ENCODE measurements at regions not wholly inside any gene's neighbourhood (a gene's known extent, or its start where the extent isn't known, plus 50 kb on each side); places are given as distances from the start of the nearest gene placed in this dataset.

DNA sequence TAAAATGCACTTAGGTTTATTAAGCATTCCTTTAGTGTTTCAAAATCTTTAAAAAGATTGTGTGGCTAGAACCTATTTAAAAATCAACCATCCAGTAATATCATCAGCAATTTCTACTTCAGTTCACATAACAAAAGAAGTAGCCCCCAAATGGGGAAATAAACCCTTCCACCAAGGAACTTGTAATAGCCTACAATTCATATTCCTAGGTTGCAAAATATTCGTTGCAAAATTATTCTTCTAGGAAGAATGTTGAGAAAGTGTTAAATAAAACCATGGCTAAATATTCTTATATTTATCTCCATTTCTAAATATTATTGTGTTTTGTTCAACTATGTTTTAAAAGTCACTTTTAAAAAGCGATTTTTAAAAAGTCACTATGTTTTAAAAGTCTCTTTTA, 177.9 kb upstream of the PRLR start:
- Histone ChIP-seq H3K36me3 (ENCODE audit: control insufficient read depth, insufficient read depth, low read length) (no peaks in the 10 kb centered on the region), H3K4me1 (ENCODE audit: control insufficient read depth, insufficient read depth, low read length, poor library complexity, severe bottlenecking) (no peaks in the 10 kb centered on the region), H3K9me3 (ENCODE audit: control insufficient read depth, low read length) (no peaks in the 10 kb centered on the region), H3K27me3 (replicated peaks; ENCODE audit: control insufficient read depth, insufficient read depth, low read length, poor library complexity, severe bottlenecking) (no peaks in the 10 kb centered on the region), H3K4me3 (ENCODE audit: insufficient read depth, low read depth, low read length, poor library complexity, severe bottlenecking) (no peak overlapping the region), H3K27ac (ENCODE audit: insufficient read depth, low read length, poor library complexity, severe bottlenecking) (no peak overlapping the region)
- DNase-seq = no peak

- H3K36me3 ChIP-seq (ENCODE audit: control insufficient read depth, insufficient read depth, low read length) = no peaks in the 10 kb centered on the region
- no peaks in the 10 kb centered on the region for H3K27me3 ChIP-seq (replicated peaks; ENCODE audit: control insufficient read depth, insufficient read depth, low read length, poor library complexity, severe bottlenecking)
- no peaks in the 10 kb centered on the region for H3K4me1 ChIP-seq (ENCODE audit: control insufficient read depth, insufficient read depth, low read length, poor library complexity, severe bottlenecking)
- H3K9me3 ChIP-seq (ENCODE audit: control insufficient read depth, low read length) = no peaks in the 10 kb centered on the region
- no peak for DNase-seq
- no peak overlapping the region for H3K27ac ChIP-seq (ENCODE audit: insufficient read depth, low read length, poor library complexity, severe bottlenecking)
- H3K4me3 ChIP-seq (ENCODE audit: insufficient read depth, low read depth, low read length, poor library complexity, severe bottlenecking) = no peak overlapping the region
Measured at GRCh38 chr5:35407697-35408096, 177.4 kb upstream of the PRLR start.

- no peak for DNase-seq
- Histone ChIP-seq H3K9me3 (ENCODE audit: control insufficient read depth, low read length) (no peaks in the 10 kb centered on the region), H3K4me3 (ENCODE audit: insufficient read depth, low read depth, low read length, poor library complexity, severe bottlenecking) (no peak overlapping the region), H3K36me3 (ENCODE audit: control insufficient read depth, insufficient read depth, low read length) (no peaks in the 10 kb centered on the region), H3K4me1 (ENCODE audit: control insufficient read depth, insufficient read depth, low read length, poor library complexity, severe bottlenecking) (no peaks in the 10 kb centered on the region), H3K27ac (ENCODE audit: insufficient read depth, low read length, poor library complexity, severe bottlenecking) (no peak overlapping the region), H3K27me3 (replicated peaks; ENCODE audit: control insufficient read depth, insufficient read depth, low read length, poor library complexity, severe bottlenecking) (no peaks in the 10 kb centered on the region)
Measured at GRCh38 chr5:35405938-35406337, 175.7 kb upstream of the PRLR start.

GRCh38 chr5:35404701-35405100, 174.4 kb upstream of the PRLR start:
- Histone ChIP-seq H3K27ac (ENCODE audit: insufficient read depth, low read length, poor library complexity, severe bottlenecking) (no peak overlapping the region), H3K27me3 (replicated peaks; ENCODE audit: control insufficient read depth, insufficient read depth, low read length, poor library complexity, severe bottlenecking) (no peaks in the 10 kb centered on the region), H3K36me3 (ENCODE audit: control insufficient read depth, insufficient read depth, low read length) (no peaks in the 10 kb centered on the region), H3K4me1 (ENCODE audit: control insufficient read depth, insufficient read depth, low read length, poor library complexity, severe bottlenecking) (no peaks in the 10 kb centered on the region), H3K9me3 (ENCODE audit: control insufficient read depth, low read length) (no peaks in the 10 kb centered on the region), H3K4me3 (ENCODE audit: insufficient read depth, low read depth, low read length, poor library complexity, severe bottlenecking) (no peak overlapping the region)
- DNase-seq = no peak

DNA sequence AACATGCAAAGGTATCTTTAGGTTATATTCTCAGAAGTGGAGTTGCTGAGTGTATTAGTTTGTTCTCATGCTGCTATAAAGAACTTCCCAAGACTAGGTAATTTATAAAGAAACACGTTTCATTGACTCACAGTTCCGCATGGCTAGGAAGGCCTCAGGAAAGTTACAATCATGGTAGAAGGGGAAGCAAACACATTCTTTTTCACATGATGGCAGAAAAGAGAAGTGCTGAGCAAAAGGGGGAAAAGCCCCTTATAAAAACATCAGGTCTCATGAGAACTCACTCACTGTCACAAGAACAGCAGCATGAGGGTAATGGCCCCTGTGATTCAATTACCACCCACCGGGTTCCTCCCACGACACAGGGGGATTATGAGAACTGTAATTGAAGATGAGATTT, 163.6 kb upstream of the PRLR start:
- H3K4me3 ChIP-seq (ENCODE audit: insufficient read depth, low read depth, low read length, poor library complexity, severe bottlenecking) = no peak overlapping the region
- H3K27me3 ChIP-seq (replicated peaks; ENCODE audit: control insufficient read depth, insufficient read depth, low read length, poor library complexity, severe bottlenecking) = no peaks in the 10 kb centered on the region
- no peaks in the 10 kb centered on the region for H3K9me3 ChIP-seq (ENCODE audit: control insufficient read depth, low read length)
- no peak overlapping the region for H3K27ac ChIP-seq (ENCODE audit: insufficient read depth, low read length, poor library complexity, severe bottlenecking)
- H3K4me1 ChIP-seq (ENCODE audit: control insufficient read depth, insufficient read depth, low read length, poor library complexity, severe bottlenecking) = no peaks in the 10 kb centered on the region
- no peak for DNase-seq
- H3K36me3 ChIP-seq (ENCODE audit: control insufficient read depth, insufficient read depth, low read length) = no peaks in the 10 kb centered on the region

GRCh38 chr5:35384658-35385057, 154.4 kb upstream of the PRLR start:
- H3K9me3 ChIP-seq (ENCODE audit: control insufficient read depth, low read length) = no peaks in the 10 kb centered on the region
- DNase-seq = no peak

DNA sequence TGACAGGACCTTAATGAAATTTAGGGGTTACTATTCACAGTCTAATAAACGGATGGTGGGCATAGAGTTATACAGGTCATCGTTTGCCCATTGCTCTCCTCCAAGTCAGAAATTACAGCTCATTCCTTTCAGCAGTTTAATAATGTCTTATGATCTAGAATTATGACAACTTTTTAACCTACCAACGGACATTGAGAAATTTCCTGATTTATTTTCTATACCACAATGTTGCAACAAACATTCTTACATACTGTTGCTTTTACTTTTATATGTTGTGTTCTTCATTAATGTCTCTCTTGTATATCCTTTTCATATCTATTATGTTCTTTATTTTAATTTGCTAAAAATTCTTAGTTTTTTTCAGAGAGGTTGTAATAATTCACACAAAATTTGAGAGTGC, 152.8 kb upstream of the PRLR start:
- Histone ChIP-seq H3K4me3 (ENCODE audit: insufficient read depth, low read depth, low read length, poor library complexity, severe bottlenecking) (no peak overlapping the region), H3K27ac (ENCODE audit: insufficient read depth, low read length, poor library complexity, severe bottlenecking) (no peak overlapping the region), H3K27me3 (replicated peaks; ENCODE audit: control insufficient read depth, insufficient read depth, low read length, poor library complexity, severe bottlenecking) (no peaks in the 10 kb centered on the region)

More at GRCh38 chr5:35384658-35385057, 154.4 kb upstream of the PRLR start:
- no peaks in the 10 kb centered on the region for H3K36me3 ChIP-seq (ENCODE audit: control insufficient read depth, insufficient read depth, low read length)
- H3K4me1 ChIP-seq (ENCODE audit: control insufficient read depth, insufficient read depth, low read length, poor library complexity, severe bottlenecking) = no peaks in the 10 kb centered on the region
- no peak overlapping the region for H3K27ac ChIP-seq (ENCODE audit: insufficient read depth, low read length, poor library complexity, severe bottlenecking)
- H3K4me3 ChIP-seq (ENCODE audit: insufficient read depth, low read depth, low read length, poor library complexity, severe bottlenecking) = no peak overlapping the region
- H3K27me3 ChIP-seq (replicated peaks; ENCODE audit: control insufficient read depth, insufficient read depth, low read length, poor library complexity, severe bottlenecking) = no peaks in the 10 kb centered on the region

DNA sequence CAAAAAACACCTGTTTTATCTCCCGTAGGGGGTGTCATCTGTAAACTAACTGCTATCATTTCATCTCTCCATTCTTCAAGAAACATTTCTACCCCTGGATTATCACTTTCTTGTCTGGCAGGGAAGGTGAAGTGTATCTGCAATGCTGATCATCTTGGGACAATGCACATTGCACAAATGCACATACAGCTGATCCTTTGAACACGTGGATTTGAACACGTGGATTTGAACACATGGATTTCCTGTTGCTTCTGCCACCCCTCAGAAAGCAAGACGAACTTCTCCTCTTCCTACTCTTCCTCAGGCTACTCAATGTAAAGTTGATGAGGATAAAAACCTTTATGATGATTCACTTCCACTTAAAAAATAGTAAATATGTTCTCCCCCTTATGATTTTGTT, 147.4 kb upstream of the PRLR start:
- Histone ChIP-seq H3K4me1 (ENCODE audit: control insufficient read depth, insufficient read depth, low read length, poor library complexity, severe bottlenecking) (no peaks in the 10 kb centered on the region), H3K9me3 (ENCODE audit: control insufficient read depth, low read length) (no peaks in the 10 kb centered on the region), H3K27me3 (replicated peaks; ENCODE audit: control insufficient read depth, insufficient read depth, low read length, poor library complexity, severe bottlenecking) (no peaks in the 10 kb centered on the region), H3K4me3 (ENCODE audit: insufficient read depth, low read depth, low read length, poor library complexity, severe bottlenecking) (no peak overlapping the region), H3K36me3 (ENCODE audit: control insufficient read depth, insufficient read depth, low read length) (no peaks in the 10 kb centered on the region), H3K27ac (ENCODE audit: insufficient read depth, low read length, poor library complexity, severe bottlenecking) (no peak overlapping the region)
- no peak for DNase-seq

More for the DNA sequence above, 152.8 kb upstream of the PRLR start:
- Histone ChIP-seq H3K4me1 (ENCODE audit: control insufficient read depth, insufficient read depth, low read length, poor library complexity, severe bottlenecking) (no peaks in the 10 kb centered on the region), H3K9me3 (ENCODE audit: control insufficient read depth, low read length) (no peaks in the 10 kb centered on the region), H3K36me3 (ENCODE audit: control insufficient read depth, insufficient read depth, low read length) (no peaks in the 10 kb centered on the region)
- DNase-seq = no peak

GRCh38 chr5:35374584-35374983, 144.3 kb upstream of the PRLR start:
- H3K9me3 ChIP-seq (ENCODE audit: control insufficient read depth, low read length) = no peaks in the 10 kb centered on the region
- no peaks in the 10 kb centered on the region for H3K36me3 ChIP-seq (ENCODE audit: control insufficient read depth, insufficient read depth, low read length)
- no peak for DNase-seq
- no peaks in the 10 kb centered on the region for H3K27me3 ChIP-seq (replicated peaks; ENCODE audit: control insufficient read depth, insufficient read depth, low read length, poor library complexity, severe bottlenecking)
- H3K27ac ChIP-seq (ENCODE audit: insufficient read depth, low read length, poor library complexity, severe bottlenecking) = no peak overlapping the region
- no peak overlapping the region for H3K4me3 ChIP-seq (ENCODE audit: insufficient read depth, low read depth, low read length, poor library complexity, severe bottlenecking)
- no peaks in the 10 kb centered on the region for H3K4me1 ChIP-seq (ENCODE audit: control insufficient read depth, insufficient read depth, low read length, poor library complexity, severe bottlenecking)

- no peak overlapping the region for H3K4me3 ChIP-seq (ENCODE audit: insufficient read depth, low read depth, low read length, poor library complexity, severe bottlenecking)
- H3K4me1 ChIP-seq (ENCODE audit: control insufficient read depth, insufficient read depth, low read length, poor library complexity, severe bottlenecking) = no peaks in the 10 kb centered on the region
- no peaks in the 10 kb centered on the region for H3K27me3 ChIP-seq (replicated peaks; ENCODE audit: control insufficient read depth, insufficient read depth, low read length, poor library complexity, severe bottlenecking)
- DNase-seq = no peak
- no peaks in the 10 kb centered on the region for H3K9me3 ChIP-seq (ENCODE audit: control insufficient read depth, low read length)
- H3K36me3 ChIP-seq (ENCODE audit: control insufficient read depth, insufficient read depth, low read length) = no peaks in the 10 kb centered on the region
- no peak overlapping the region for H3K27ac ChIP-seq (ENCODE audit: insufficient read depth, low read length, poor library complexity, severe bottlenecking)
Measured at GRCh38 chr5:35373249-35373648, 143.0 kb upstream of the PRLR start.

DNA sequence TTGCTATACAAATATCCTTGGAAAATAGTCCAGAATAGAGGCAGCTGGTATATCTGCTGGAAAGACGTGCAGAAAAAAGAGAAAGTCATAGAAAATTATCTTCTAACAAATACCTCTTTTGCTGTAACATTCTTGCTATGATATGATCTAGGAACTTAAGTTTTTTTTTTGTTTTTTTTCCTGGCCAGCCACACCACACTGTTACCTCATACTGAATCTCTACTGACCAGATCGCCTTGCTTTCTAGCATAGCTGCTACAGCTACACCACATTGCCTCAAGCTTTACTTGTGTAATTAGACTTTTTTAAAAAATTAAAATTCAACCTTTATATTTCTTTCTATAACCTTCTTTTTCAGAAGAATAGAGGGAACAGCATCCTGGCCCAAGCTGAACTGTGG, 142.2 kb upstream of the PRLR start:
- no peak overlapping the region for H3K27ac ChIP-seq (ENCODE audit: insufficient read depth, low read length, poor library complexity, severe bottlenecking)
- H3K9me3 ChIP-seq (ENCODE audit: control insufficient read depth, low read length) = no peaks in the 10 kb centered on the region
- H3K4me1 ChIP-seq (ENCODE audit: control insufficient read depth, insufficient read depth, low read length, poor library complexity, severe bottlenecking) = no peaks in the 10 kb centered on the region
- H3K36me3 ChIP-seq (ENCODE audit: control insufficient read depth, insufficient read depth, low read length) = no peaks in the 10 kb centered on the region
- no peaks in the 10 kb centered on the region for H3K27me3 ChIP-seq (replicated peaks; ENCODE audit: control insufficient read depth, insufficient read depth, low read length, poor library complexity, severe bottlenecking)
- H3K4me3 ChIP-seq (ENCODE audit: insufficient read depth, low read depth, low read length, poor library complexity, severe bottlenecking) = no peak overlapping the region
- DNase-seq = no peak
